ENCODE measurements at regions not wholly inside any gene's neighbourhood (a gene's known extent, or its start where the extent isn't known, plus 50 kb on each side); places are given as distances from the start of the nearest gene placed in this dataset.

DNA sequence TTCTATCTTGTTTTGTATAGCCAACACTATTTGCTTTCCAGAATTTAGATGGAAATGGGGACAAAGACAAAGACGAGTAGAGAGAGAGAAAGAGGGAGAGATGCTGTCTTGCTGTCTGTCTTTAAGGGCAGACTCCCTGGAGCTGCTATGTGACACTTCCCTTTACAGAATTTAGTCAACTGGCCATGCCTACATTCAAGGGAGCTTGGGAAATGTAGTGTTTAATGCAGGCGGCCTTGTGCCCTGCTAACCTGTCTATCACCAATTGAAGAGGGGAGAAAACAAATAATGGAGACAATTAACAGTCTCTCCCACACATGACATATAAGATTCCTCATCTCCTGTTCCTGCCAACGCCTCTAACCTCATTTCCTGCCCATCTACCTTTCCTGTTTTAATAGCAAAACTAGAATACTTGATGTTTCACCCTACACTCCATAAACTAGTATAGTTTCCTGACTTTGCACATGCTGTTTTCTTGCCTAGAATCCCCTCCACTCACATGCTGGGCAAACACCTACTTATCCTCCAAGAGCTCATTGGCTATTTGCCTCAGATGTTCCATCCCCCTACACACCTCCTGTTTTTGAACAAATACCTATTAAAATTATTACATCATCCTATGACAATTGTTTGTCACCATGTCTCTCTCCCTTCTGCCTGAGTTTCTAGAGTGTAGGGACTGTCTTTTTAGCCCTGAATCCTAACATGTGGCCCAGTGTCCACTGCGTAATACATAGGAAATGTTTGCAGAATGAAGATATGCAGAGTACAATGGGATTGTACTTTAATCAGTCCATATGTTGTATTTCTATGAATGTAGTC lies 117.2 kb downstream of the SLC25A24 start:
- DNase-seq: no peak

DNA sequence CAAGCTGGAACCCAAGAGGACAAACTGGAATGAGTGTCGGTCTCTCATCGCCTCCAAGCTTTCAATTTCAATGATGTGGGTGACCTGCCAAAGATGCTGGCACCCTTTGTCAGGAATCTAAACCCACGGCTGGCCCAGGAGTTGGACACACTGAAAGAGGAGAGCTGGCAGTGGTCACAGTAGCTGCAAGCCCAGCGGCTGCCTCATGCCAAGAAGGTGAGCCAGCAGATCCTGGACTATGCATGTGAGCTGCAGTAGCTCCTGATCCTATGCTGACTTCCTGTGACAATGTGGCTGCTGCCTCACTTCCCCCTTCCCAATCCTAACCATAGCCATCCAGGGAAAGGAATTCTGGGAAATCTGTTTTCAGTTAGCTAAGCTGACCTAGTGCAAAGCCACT lies 117.0 kb upstream of the VAV3 start:
- DNase-seq: no peak

GRCh38 chr1:108080448-108080847 lies 115.5 kb upstream of the VAV3 start:
- DNase-seq: no peak

DNA sequence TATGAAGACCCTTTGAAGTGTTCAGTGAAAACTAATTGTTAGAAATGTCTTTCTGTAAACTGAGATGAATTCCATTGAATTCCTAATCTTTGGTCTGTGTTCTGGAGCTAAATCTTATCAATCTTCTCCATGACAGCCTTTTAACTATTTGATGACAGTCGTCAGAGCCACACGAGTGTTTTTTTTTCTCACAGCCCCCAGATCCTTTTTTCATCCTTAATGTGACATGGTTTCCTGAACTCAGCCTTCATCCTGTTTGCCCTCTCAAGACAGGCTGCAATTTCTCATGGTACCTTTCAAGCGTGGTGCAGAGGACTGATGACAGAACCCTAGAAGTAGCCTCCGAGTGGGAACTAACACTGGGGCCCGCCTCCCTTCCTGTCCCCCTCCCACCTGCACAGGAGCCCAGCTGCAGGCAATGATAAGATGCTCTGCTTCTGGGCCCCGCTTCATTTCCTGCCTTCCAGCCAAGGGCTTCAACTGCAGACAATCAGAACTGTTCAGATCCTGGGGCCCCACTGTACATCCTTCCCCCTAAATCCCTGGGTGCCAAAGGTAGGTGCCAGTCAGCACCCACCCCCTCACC lies 114.6 kb upstream of the VAV3 start:
- DNase-seq: no peak

DNA sequence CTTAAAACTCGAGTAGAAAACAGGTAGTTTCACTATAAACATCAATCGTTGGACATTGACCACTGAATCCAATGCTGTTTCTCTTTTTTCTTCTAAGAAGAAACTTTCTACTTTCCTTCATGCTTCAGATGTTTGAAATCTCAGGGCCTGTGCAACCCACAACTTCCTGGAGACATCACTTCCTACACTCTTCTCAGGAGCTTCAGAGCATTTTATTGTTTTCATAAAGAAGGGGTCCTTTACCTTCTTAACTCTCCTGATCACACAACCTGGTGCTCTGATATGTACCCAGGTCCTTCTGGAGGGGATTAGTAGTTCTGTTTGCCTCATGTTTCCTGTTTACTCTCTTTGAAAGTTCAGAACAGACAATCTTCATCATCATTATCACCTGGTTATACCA lies 113.0 kb upstream of the VAV3 start:
- DNase-seq: no peak

GRCh38 chr1:108075055-108075454 lies 110.1 kb upstream of the VAV3 start:
- DNase-seq: no peak

- DNase-seq: no peak
These were observed 107.8 kb upstream of the VAV3 start for GRCh38 chr1:108072776-108073175.

GRCh38 chr1:108072212-108072611 lies 107.2 kb upstream of the VAV3 start:
- DNase-seq: no peak

DNA sequence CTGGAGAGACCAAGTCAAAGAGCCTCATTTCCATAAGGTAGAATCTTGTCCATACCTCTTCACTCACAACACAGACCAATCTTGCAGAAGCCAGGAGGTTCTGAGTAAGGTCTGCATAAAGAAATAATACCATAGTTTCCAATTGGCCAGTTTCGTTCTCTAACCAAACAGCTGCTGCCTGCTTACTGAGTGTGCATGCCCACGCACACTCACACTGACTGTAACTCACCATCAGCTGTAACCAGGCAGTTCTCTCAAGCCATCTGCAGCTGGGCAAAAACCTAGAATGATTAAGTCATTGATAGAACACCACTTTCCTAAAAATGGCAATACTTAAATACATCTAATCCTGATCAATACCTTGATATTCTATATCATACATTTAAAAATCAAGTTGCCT lies 106.6 kb upstream of the VAV3 start:
- no peak for DNase-seq

- DNase-seq: no peak
These were observed 105.7 kb upstream of the VAV3 start for GRCh38 chr1:108070662-108071061.

- DNase-seq: no peak
These were observed 103.0 kb upstream of the VAV3 start for GRCh38 chr1:108067884-108068540.

- DNase-seq: no peak
These were observed 101.8 kb upstream of the VAV3 start for GRCh38 chr1:108066808-108067207.

DNA sequence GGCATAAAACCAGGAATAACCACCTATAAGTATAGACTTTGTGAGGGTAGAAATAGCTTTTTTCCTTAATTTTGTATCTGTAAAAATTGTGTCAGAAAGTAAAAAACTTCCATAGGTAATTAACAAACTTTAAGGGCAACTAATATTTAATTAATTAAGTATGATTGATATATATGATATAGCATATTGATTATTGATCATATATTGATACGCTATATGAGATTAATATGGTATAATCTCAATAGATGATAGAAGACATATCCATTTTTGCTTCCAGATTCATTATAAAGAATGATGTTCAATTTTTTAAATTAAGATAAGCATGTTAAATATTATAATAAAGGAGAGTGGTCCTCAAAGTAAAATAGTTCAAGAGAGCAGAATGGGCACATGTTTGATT lies 99.3 kb upstream of the VAV3 start:
- DNase-seq: no peak

DNA sequence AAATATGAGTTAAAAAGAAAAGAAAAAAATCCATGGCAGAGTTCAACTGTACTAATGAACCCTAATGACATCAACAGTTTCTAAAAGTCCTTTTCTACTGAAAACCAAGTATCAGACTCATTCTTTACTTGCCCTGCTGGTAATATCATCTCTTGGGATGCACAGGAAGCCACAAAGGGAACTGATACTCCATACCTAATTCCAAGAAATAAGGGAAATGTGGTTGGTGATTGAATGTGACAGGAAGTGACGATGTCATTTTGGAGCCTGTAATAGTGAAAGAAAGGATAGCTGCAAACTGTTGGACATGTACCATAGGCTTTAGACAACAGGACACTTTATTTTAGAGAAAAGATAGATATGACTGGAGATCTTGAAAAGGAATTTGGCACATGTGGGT lies 98.7 kb upstream of the VAV3 start:
- DNase-seq: no peak

GRCh38 chr1:108059945-108060344 lies 95.0 kb upstream of the VAV3 start:
- DNase-seq: peak; percentile 44

DNA sequence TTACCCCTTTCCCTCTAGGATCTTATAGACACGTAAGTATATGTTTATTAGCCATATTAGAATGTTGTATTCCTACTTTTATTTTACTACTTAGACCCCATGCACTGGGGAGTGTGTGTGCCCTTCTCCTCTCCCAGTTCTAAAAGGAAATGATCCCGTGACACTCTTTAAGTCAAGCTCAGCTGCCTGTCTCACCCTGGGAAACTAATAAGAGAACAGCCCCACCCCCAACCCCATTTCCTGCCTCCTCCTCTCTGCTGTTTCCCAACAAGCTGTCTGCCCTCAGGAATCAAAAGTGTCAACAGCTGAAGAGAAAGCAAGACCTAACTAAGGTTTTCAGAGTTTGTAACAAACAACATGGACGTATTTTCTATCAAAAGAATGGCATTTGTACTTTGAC lies 92.6 kb upstream of the VAV3 start:
- DNase-seq: no peak

DNA sequence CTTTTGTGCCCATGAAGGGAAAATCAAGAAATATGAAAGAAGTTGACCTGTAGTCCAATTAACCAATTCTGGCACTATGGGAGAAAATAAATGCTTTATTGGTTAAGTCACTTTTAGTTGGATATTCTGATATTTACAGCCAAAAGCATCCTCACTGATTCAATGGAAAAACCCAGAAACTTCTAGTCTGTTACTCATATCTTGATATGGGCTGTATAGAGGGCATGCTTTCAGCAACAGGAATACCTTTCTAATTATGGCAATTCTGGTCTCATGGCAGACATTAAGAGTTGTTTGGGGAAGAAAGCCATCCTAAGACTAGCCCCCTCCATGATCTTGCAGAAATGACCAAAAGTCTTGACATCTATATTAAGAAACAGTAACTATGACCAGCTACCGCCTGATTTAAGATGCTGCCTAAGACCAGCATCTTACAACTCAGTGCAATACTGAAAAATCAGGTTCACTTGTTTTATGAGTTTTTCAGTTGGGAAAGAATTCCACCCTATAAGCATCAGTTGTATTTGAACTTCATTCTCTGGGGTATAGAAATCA lies 91.5 kb upstream of the VAV3 start:
- DNase-seq: no peak

DNA sequence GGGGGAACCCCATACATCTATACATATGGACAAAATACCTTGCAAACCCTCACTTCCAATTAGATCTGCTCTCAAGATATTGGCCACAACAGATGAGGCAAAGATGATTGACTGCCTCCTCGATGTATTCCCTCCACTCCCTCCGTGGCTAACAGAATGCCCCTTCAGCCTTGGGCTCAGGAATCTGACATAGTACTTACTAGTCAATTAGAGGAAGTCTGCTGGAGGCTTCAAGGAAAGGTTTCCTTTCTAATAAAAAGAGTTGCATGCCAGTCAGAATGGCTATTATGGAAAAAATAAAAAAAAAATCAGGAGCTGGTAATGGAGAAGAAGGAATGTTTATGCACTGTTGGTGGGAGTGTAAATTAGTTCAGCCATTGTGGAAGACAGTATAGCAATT lies 90.4 kb upstream of the VAV3 start:
- no peak for DNase-seq

DNA sequence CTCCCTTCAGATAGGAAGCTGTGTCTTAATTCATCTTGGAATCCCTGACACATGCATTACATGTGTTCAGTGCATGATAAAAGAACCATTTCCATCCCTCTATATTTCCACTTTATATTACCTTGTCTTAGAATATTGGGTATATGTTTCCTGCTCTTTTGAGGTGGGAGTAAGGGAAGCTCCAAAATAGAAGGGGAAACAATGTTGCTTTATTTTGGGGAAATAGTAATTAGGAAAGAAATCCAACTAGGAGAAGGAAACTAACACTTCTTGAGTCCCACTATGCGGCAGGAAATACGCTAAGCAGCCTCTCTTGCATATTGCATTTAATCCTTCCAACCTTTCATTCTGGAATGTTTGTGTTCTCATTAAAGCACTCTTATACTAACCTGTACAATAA lies 89.4 kb upstream of the VAV3 start:
- DNase-seq: no peak

DNA sequence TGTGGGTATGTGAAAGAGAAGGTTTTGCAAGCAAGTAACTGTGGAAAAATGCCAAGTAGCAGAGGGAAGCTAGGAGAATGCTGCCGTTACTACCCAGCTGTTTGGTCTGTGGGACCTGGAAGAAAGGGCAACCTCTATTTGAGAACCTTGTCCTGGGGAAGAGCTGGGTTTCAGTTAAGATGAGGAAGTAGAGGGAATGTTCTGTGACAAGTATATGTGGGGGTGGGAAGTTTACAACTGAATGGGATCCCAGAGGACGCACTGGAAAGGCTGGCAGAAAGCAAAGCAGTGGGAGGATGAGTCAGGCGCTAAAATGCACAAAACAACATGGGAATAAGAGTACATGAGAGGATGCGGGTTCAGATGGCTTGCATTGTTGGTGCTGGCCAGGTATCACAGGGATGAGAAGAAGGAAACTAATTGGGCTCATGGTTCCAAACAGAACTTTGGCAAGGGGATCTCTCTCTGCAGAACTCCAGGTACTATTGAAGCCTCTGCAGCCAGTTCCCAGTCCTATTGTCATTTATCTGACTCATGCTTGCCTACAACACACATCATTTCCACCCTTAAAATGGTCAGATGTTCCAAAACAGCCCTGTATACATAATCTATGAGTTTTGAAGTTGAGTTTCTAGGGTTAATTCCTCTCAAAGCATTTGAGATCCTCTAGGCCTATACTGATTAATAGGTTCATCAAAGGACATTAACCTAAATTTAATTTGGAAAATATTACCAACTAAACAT lies 88.5 kb upstream of the VAV3 start:
- DNase-seq: no peak

- no peak for DNase-seq
These were observed 86.8 kb upstream of the VAV3 start for GRCh38 chr1:108051631-108052377.

All from tongue (tissue), 1 donor.